Fibroblast of lung (primary cell): ENCODE measurements at regions not wholly inside any gene's neighbourhood (a gene's known extent, or its start where the extent isn't known, plus 50 kb on each side); places are given as distances from the start of the nearest gene placed in this dataset.

Experiments
- CTCF ChIP-seq, 2 donors: IDR thresholded peaks in 1 of 2; conservative IDR thresholded peaks in 1 of 2; 1 replicate in 1 of 2; 2 replicates in 1 of 2; pipeline ENCODE4 v1.5.1; 2011 to 2012; ENCODE audit warnings: low read length in 2 of 2, control low read depth in 1 of 2, inconsistent platforms in 1 of 2, low read depth in 1 of 2, mild to moderate bottlenecking in 1 of 2
- EZH2 ChIP-seq: IDR thresholded peaks from 2 replicates; pipeline ENCODE4 v1.5.1; 2012; ENCODE audit warnings: low read length, control low read depth, mild to moderate bottlenecking; ENCODE audit errors: missing control alignments

GRCh38 chr2:9717886-9718451 lies 87.2 kb upstream of the YWHAQ start:
- TF ChIP-seq EZH2 (no peak), CTCF (conservative IDR thresholded peaks at IDR 0.05 in 1 of 2, IDR thresholded peaks at IDR 0.05 in 1 of 2; ENCODE audit: low read depth in 1 of 2, low read length in 2 of 2) (no peak)
